ENCODE measurements at regions not wholly inside any gene's neighbourhood (a gene's known extent, or its start where the extent isn't known, plus 50 kb on each side); places are given as distances from the start of the nearest gene placed in this dataset.

- H3K9me3 Mint-ChIP-seq: peaks cover 10% of the 10 kb centered on the region
- no peak for DNase-seq (ENCODE audit: low spot score)
- no peak overlapping the region for H3K27ac Mint-ChIP-seq
- no peak overlapping the region for H3K4me3 Mint-ChIP-seq
- H3K27me3 Mint-ChIP-seq (ENCODE audit: low read depth): no peaks in the 10 kb centered on the region
- peaks cover 35% of the 10 kb centered on the region for H3K36me3 Mint-ChIP-seq (ENCODE audit: low read depth)
- peaks cover 48% of the 10 kb centered on the region for H3K4me1 Mint-ChIP-seq (ENCODE audit: low read depth)
Observed at GRCh38 chr3:72418856-72419255, 429.4 kb downstream of the SHQ1 start.

GRCh38 chr3:72418244-72418643 is 430.0 kb downstream of the SHQ1 start:
- no peak overlapping the region for H3K27ac Mint-ChIP-seq
- H3K36me3 Mint-ChIP-seq (ENCODE audit: low read depth): peaks cover 29% of the 10 kb centered on the region
- H3K27me3 Mint-ChIP-seq (ENCODE audit: low read depth): no peaks in the 10 kb centered on the region
- peaks cover 10% of the 10 kb centered on the region for H3K9me3 Mint-ChIP-seq
- peaks cover 49% of the 10 kb centered on the region for H3K4me1 Mint-ChIP-seq (ENCODE audit: low read depth)
- no peak for DNase-seq (ENCODE audit: low spot score)
- H3K4me3 Mint-ChIP-seq: peak overlapping the region; percentile 21

GRCh38 chr3:72414481-72415016 is 433.7 kb downstream of the SHQ1 start:
- Mint-ChIP-seq H3K27ac (no peak overlapping the region), H3K9me3 (no peaks in the 10 kb centered on the region), H3K4me3 (no peak overlapping the region), H3K27me3 (ENCODE audit: low read depth) (no peaks in the 10 kb centered on the region), H3K36me3 (ENCODE audit: low read depth) (peaks cover 3% of the 10 kb centered on the region), H3K4me1 (ENCODE audit: low read depth) (peaks cover 62% of the 10 kb centered on the region)
- no peak for DNase-seq (ENCODE audit: low spot score)

- DNase-seq (ENCODE audit: low spot score): peak; percentile 24
- Mint-ChIP-seq H3K4me1 (ENCODE audit: low read depth) (peaks cover 61% of the 10 kb centered on the region), H3K27me3 (ENCODE audit: low read depth) (no peaks in the 10 kb centered on the region), H3K4me3 (no peak overlapping the region), H3K36me3 (ENCODE audit: low read depth) (no peaks in the 10 kb centered on the region), H3K9me3 (no peaks in the 10 kb centered on the region), H3K27ac (no peak overlapping the region)
Observed at GRCh38 chr3:72413228-72413627, 435.0 kb downstream of the SHQ1 start.

- no peaks in the 10 kb centered on the region for H3K27me3 Mint-ChIP-seq (ENCODE audit: low read depth)
- no peak overlapping the region for H3K27ac Mint-ChIP-seq
- no peak for DNase-seq (ENCODE audit: low spot score)
Observed at GRCh38 chr3:72412340-72412956, 435.8 kb downstream of the SHQ1 start.

GRCh38 chr3:72411843-72412242 is 436.4 kb downstream of the SHQ1 start:
- Mint-ChIP-seq H3K4me1 (ENCODE audit: low read depth) (peaks cover 66% of the 10 kb centered on the region), H3K36me3 (ENCODE audit: low read depth) (no peaks in the 10 kb centered on the region), H3K27ac (no peak overlapping the region), H3K4me3 (no peak overlapping the region), H3K9me3 (no peaks in the 10 kb centered on the region), H3K27me3 (ENCODE audit: low read depth) (no peaks in the 10 kb centered on the region)
- DNase-seq (ENCODE audit: low spot score): no peak

More at GRCh38 chr3:72412340-72412956, 435.8 kb downstream of the SHQ1 start:
- no peaks in the 10 kb centered on the region for H3K9me3 Mint-ChIP-seq
- H3K36me3 Mint-ChIP-seq (ENCODE audit: low read depth): no peaks in the 10 kb centered on the region
- peaks cover 61% of the 10 kb centered on the region for H3K4me1 Mint-ChIP-seq (ENCODE audit: low read depth)
- H3K4me3 Mint-ChIP-seq: no peak overlapping the region

- no peaks in the 10 kb centered on the region for H3K36me3 Mint-ChIP-seq (ENCODE audit: low read depth)
- H3K9me3 Mint-ChIP-seq: no peaks in the 10 kb centered on the region
- H3K27ac Mint-ChIP-seq: peak overlapping the region; percentile 17
- H3K27me3 Mint-ChIP-seq (ENCODE audit: low read depth): no peaks in the 10 kb centered on the region
- H3K4me3 Mint-ChIP-seq: no peak overlapping the region
- DNase-seq (ENCODE audit: low spot score): no peak
- peaks cover 72% of the 10 kb centered on the region for H3K4me1 Mint-ChIP-seq (ENCODE audit: low read depth)
Observed at GRCh38 chr3:72411126-72411525, 437.1 kb downstream of the SHQ1 start.

- DNase-seq (ENCODE audit: low spot score): no peak
- Mint-ChIP-seq H3K4me3 (no peak overlapping the region), H3K27ac (peak overlapping the region; percentile 5), H3K9me3 (no peaks in the 10 kb centered on the region), H3K36me3 (ENCODE audit: low read depth) (no peaks in the 10 kb centered on the region), H3K27me3 (ENCODE audit: low read depth) (no peaks in the 10 kb centered on the region), H3K4me1 (ENCODE audit: low read depth) (peaks cover 74% of the 10 kb centered on the region)
Observed at GRCh38 chr3:72408983-72409779, 439.1 kb downstream of the SHQ1 start.

- Mint-ChIP-seq H3K9me3 (no peaks in the 10 kb centered on the region), H3K36me3 (ENCODE audit: low read depth) (no peaks in the 10 kb centered on the region), H3K4me3 (no peak overlapping the region), H3K27me3 (ENCODE audit: low read depth) (no peaks in the 10 kb centered on the region), H3K27ac (no peak overlapping the region), H3K4me1 (ENCODE audit: low read depth) (peaks cover 71% of the 10 kb centered on the region)
- DNase-seq (ENCODE audit: low spot score): no peak
Observed at GRCh38 chr3:72407766-72408165, 440.5 kb downstream of the SHQ1 start.

- no peaks in the 10 kb centered on the region for H3K27me3 Mint-ChIP-seq (ENCODE audit: low read depth)
Observed at GRCh38 chr3:72405943-72406566, 442.2 kb downstream of the SHQ1 start.

GRCh38 chr3:72401005-72401545 is 447.2 kb downstream of the SHQ1 start:
- H3K36me3 Mint-ChIP-seq (ENCODE audit: low read depth): peaks cover 2% of the 10 kb centered on the region
- peaks cover 37% of the 10 kb centered on the region for H3K4me1 Mint-ChIP-seq (ENCODE audit: low read depth)
- H3K27me3 Mint-ChIP-seq (ENCODE audit: low read depth): no peaks in the 10 kb centered on the region
- no peak for DNase-seq (ENCODE audit: low spot score)
- no peak overlapping the region for H3K27ac Mint-ChIP-seq
- H3K9me3 Mint-ChIP-seq: no peaks in the 10 kb centered on the region
- no peak overlapping the region for H3K4me3 Mint-ChIP-seq

More at GRCh38 chr3:72405943-72406566, 442.2 kb downstream of the SHQ1 start:
- Mint-ChIP-seq H3K4me3 (no peak overlapping the region), H3K9me3 (no peaks in the 10 kb centered on the region), H3K27ac (no peak overlapping the region), H3K36me3 (ENCODE audit: low read depth) (no peaks in the 10 kb centered on the region), H3K4me1 (ENCODE audit: low read depth) (peaks cover 58% of the 10 kb centered on the region)
- DNase-seq (ENCODE audit: low spot score): no peak

GRCh38 chr3:72398781-72399180 is 449.5 kb downstream of the SHQ1 start:
- H3K27me3 Mint-ChIP-seq (ENCODE audit: low read depth): no peaks in the 10 kb centered on the region
- H3K4me1 Mint-ChIP-seq (ENCODE audit: low read depth): peaks cover 32% of the 10 kb centered on the region

GRCh38 chr3:72397586-72397985 is 450.7 kb downstream of the SHQ1 start:
- H3K27me3 Mint-ChIP-seq (ENCODE audit: low read depth): no peaks in the 10 kb centered on the region
- no peak overlapping the region for H3K27ac Mint-ChIP-seq
- H3K4me3 Mint-ChIP-seq: no peak overlapping the region
- no peak for DNase-seq (ENCODE audit: low spot score)
- no peaks in the 10 kb centered on the region for H3K9me3 Mint-ChIP-seq
- peaks cover 31% of the 10 kb centered on the region for H3K4me1 Mint-ChIP-seq (ENCODE audit: low read depth)
- peaks cover 2% of the 10 kb centered on the region for H3K36me3 Mint-ChIP-seq (ENCODE audit: low read depth)

More at GRCh38 chr3:72398781-72399180, 449.5 kb downstream of the SHQ1 start:
- DNase-seq (ENCODE audit: low spot score): no peak
- Mint-ChIP-seq H3K9me3 (no peaks in the 10 kb centered on the region), H3K27ac (no peak overlapping the region), H3K36me3 (ENCODE audit: low read depth) (peaks cover 2% of the 10 kb centered on the region), H3K4me3 (no peak overlapping the region)

GRCh38 chr3:72396899-72397298 is 451.3 kb downstream of the SHQ1 start:
- Mint-ChIP-seq H3K4me3 (no peak overlapping the region), H3K27ac (no peak overlapping the region), H3K36me3 (ENCODE audit: low read depth) (peaks cover 2% of the 10 kb centered on the region), H3K4me1 (ENCODE audit: low read depth) (peaks cover 31% of the 10 kb centered on the region), H3K9me3 (no peaks in the 10 kb centered on the region), H3K27me3 (ENCODE audit: low read depth) (no peaks in the 10 kb centered on the region)
- DNase-seq (ENCODE audit: low spot score): no peak
